Keratinocyte (primary cell): ENCODE measurements at regions not wholly inside any gene's neighbourhood (a gene's known extent, or its start where the extent isn't known, plus 50 kb on each side); places are given as distances from the start of the nearest gene placed in this dataset.

Experiments
- DNase-seq: peaks from one replicate; pipeline ENCODE4 v3.0.0-alpha.2; 2011; ENCODE audit warnings: low read depth, missing footprints, low spot score
- FAIRE-seq: peaks from 2 replicates; lab custom pipeline; 2011; peaks lifted over from hg19 to GRCh38; lab: Jason Lieb, UNC
- H2AFZ ChIP-seq: 2 replicates; pipeline ENCODE4 v1.6.0; 2012; ENCODE audit warnings: low read length, control low read depth, inconsistent platforms; ENCODE audit not compliant: control insufficient read depth
- H3K27ac ChIP-seq: 2 replicates; pipeline ENCODE4 v1.5.1; 2011; ENCODE audit warnings: low read length; ENCODE audit not compliant: control insufficient read depth, insufficient read depth
- H3K27me3 ChIP-seq: 3 replicates; pipeline ENCODE4 v1.6.0; 2011; ENCODE audit warnings: low read length; ENCODE audit not compliant: control insufficient read depth, insufficient read depth; ENCODE audit errors: extremely low read depth
- H3K36me3 ChIP-seq, 2 experiments: 2 replicates in 1 of 2; 3 replicates in 1 of 2; pipeline ENCODE4 v1.5.1; 2011; ENCODE audit warnings: low read length in 2 of 2, mild to moderate bottlenecking in 1 of 2; ENCODE audit not compliant: control insufficient read depth in 2 of 2, insufficient read depth in 2 of 2; ENCODE audit errors: extremely low read depth in 1 of 2
- H3K4me1 ChIP-seq: 3 replicates; pipeline ENCODE4 v1.5.1; 2011; ENCODE audit warnings: low read length; ENCODE audit not compliant: control insufficient read depth, insufficient read depth; ENCODE audit errors: extremely low read depth
- H3K4me2 ChIP-seq: 3 replicates; pipeline ENCODE4 v1.6.0; 2011; ENCODE audit warnings: low read depth, low read length; ENCODE audit not compliant: control insufficient read depth, insufficient read depth; ENCODE audit errors: extremely low read depth
- H3K4me3 ChIP-seq, 3 experiments: fragments of 200-600 bp in 1 of 3; sonication (generic) in 1 of 3; 2 replicates in 2 of 3; 3 replicates in 1 of 3; pipeline ENCODE4 v1.5.1; 2011 to 2016; ENCODE audit warnings: low read length in 3 of 3, mild to moderate bottlenecking in 3 of 3, control low read depth in 2 of 3, inconsistent platforms in 1 of 3, low read depth in 1 of 3, mixed read lengths in 1 of 3, mixed run types in 1 of 3, moderate library complexity in 1 of 3; ENCODE audit not compliant: control insufficient read depth in 2 of 3, insufficient read depth in 2 of 3; ENCODE audit errors: extremely low read depth in 1 of 3
- H3K79me2 ChIP-seq: 2 replicates; pipeline ENCODE4 v1.6.0; 2012; ENCODE audit warnings: low read length; ENCODE audit not compliant: control insufficient read depth, insufficient read depth
- H3K9ac ChIP-seq: 3 replicates; pipeline ENCODE4 v1.6.0; 2011; ENCODE audit warnings: low read length; ENCODE audit not compliant: control insufficient read depth, insufficient read depth; ENCODE audit errors: extremely low read depth
- H3K9me1 ChIP-seq: 3 replicates; pipeline ENCODE4 v1.6.0; 2011; ENCODE audit warnings: low read length; ENCODE audit not compliant: control insufficient read depth, insufficient read depth; ENCODE audit errors: extremely low read depth
- H3K9me3 ChIP-seq: 2 replicates; pipeline ENCODE4 v1.5.1; 2012; ENCODE audit warnings: low read depth, low read length; ENCODE audit not compliant: control insufficient read depth
- H4K20me1 ChIP-seq: 3 replicates; pipeline ENCODE4 v1.6.0; 2011; ENCODE audit warnings: low read length; ENCODE audit not compliant: control insufficient read depth, insufficient read depth; ENCODE audit errors: extremely low read depth
- EZH2 ChIP-seq: IDR thresholded peaks from one replicate; pipeline ENCODE4 v1.6.1; 2012; ENCODE audit warnings: inconsistent platforms, mild to moderate bottlenecking, low read length, moderate library complexity
- dilution Hi-C: fragments of 300-500 bp; cut with MboI; formaldehyde crosslinking; loops from one replicate; pipeline ENCODE4 v1.7.0; 2020; ENCODE audit warnings: low sequenced_read_pairs; ENCODE audit not compliant: extremely low pct_ligation_motif_present
- TF ChIP-seq, protein P1 (sequence below), 3 experiments: IDR thresholded peaks in 1 of 3; conservative IDR thresholded peaks in 1 of 3; optimal IDR thresholded peaks in 1 of 3; 2 replicates in 2 of 3; 3 replicates in 1 of 3; pipeline versions ENCODE3 to v1.5.1; 2011; ENCODE audit warnings: low read length in 3 of 3, mild to moderate bottlenecking in 3 of 3, moderate library complexity in 2 of 3, control low read depth in 1 of 3, inconsistent platforms in 1 of 3; ENCODE audit not compliant: insufficient read depth in 2 of 3; ENCODE audit errors: extremely low read depth in 1 of 3

DNA sequence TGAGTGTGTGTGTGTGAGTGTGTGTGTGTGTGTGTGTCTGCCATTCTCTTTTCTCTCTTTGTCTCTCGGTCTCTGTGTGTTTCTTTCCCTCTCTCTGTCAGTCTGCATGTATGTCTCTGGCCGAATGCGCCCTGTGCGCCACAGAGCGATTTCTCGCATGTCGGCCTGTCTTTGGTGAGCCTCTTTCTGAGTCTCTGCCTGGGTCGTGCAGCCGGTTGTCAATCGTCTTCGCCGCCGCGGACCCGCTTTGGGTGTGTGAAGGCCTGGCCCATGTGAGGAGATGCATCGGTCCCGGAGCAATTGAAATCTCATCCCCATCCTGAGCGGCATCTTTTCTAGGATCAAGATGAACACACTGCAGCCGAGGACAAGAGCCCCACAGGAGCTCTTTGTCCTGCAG, 1567.2 kb upstream of the DEFB115 start:
- H3K27ac ChIP-seq, result no peak overlapping the region
- H3K4me1 ChIP-seq, result no peaks in the 10 kb centered on the region
- no peak for DNase-seq
- no peaks in the 10 kb centered on the region for H3K79me2 ChIP-seq
- dilution Hi-C loops, result no loop called here
- H3K36me3 ChIP-seq, result no peaks in the 10 kb centered on the region
- H3K27me3 ChIP-seq, result no peaks in the 10 kb centered on the region
- H3K4me2 ChIP-seq, result no peak overlapping the region
- no peaks in the 10 kb centered on the region for H4K20me1 ChIP-seq
- FAIRE-seq, result no peak
- H3K9ac ChIP-seq, result no peak overlapping the region
- TF ChIP-seq, protein P1, sequence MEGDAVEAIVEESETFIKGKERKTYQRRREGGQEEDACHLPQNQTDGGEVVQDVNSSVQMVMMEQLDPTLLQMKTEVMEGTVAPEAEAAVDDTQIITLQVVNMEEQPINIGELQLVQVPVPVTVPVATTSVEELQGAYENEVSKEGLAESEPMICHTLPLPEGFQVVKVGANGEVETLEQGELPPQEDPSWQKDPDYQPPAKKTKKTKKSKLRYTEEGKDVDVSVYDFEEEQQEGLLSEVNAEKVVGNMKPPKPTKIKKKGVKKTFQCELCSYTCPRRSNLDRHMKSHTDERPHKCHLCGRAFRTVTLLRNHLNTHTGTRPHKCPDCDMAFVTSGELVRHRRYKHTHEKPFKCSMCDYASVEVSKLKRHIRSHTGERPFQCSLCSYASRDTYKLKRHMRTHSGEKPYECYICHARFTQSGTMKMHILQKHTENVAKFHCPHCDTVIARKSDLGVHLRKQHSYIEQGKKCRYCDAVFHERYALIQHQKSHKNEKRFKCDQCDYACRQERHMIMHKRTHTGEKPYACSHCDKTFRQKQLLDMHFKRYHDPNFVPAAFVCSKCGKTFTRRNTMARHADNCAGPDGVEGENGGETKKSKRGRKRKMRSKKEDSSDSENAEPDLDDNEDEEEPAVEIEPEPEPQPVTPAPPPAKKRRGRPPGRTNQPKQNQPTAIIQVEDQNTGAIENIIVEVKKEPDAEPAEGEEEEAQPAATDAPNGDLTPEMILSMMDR (optimal IDR thresholded peaks at IDR 0.05 in 1 of 3, IDR thresholded peaks at IDR 0.05 in 1 of 3, conservative IDR thresholded peaks at IDR 0.05 in 1 of 3; ENCODE audit: extremely low read depth in 1 of 3, insufficient read depth in 2 of 3, low read length in 3 of 3), result no peak
- TF ChIP-seq EZH2, result no peak
- H3K4me3 ChIP-seq, result no peak overlapping the region
- H2AFZ ChIP-seq, result no peak overlapping the region
- H3K9me3 ChIP-seq, result peaks cover 2% of the 10 kb centered on the region
- H3K9me1 ChIP-seq, result no peaks in the 10 kb centered on the region

DNA sequence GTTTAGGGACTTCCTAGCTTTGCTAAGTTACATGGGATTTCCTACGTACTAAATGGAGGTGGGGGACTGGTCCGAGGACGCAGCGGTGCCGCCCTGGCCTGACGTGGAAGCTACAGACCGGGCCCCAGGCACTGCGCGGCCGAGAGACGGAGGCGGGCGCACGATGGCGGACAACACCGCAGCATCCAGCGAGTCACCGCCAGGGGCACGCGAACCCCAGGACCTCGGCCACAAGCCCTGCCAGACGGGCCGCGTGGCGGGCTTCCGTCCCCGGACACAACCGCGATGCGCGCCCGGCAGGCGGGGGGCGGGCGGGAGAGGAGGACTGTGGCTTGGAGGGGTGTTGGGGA, 1516.9 kb upstream of the DEFB115 start:
- H3K27me3 ChIP-seq, result no peaks in the 10 kb centered on the region
- H3K9ac ChIP-seq, result no peak overlapping the region
- no peaks in the 10 kb centered on the region for H3K36me3 ChIP-seq
- TF ChIP-seq, protein P1 (optimal IDR thresholded peaks at IDR 0.05 in 1 of 3, IDR thresholded peaks at IDR 0.05 in 1 of 3, conservative IDR thresholded peaks at IDR 0.05 in 1 of 3; ENCODE audit: extremely low read depth in 1 of 3, insufficient read depth in 2 of 3, low read length in 3 of 3), result no peak
- TF ChIP-seq EZH2, result no peak
- DNase-seq (no peak), FAIRE-seq (no peak)
- H3K4me1 ChIP-seq, result no peaks in the 10 kb centered on the region
- no peaks in the 10 kb centered on the region for H4K20me1 ChIP-seq
- dilution Hi-C loops, result no loop called here
- no peaks in the 10 kb centered on the region for H3K79me2 ChIP-seq
- H2AFZ ChIP-seq, result no peak overlapping the region
- no peak overlapping the region for H3K4me2 ChIP-seq
- no peak overlapping the region for H3K27ac ChIP-seq
- no peak overlapping the region for H3K4me3 ChIP-seq
- H3K9me1 ChIP-seq, result no peaks in the 10 kb centered on the region
- H3K9me3 ChIP-seq, result peaks cover 14% of the 10 kb centered on the region
